H9 (cell line): ENCODE measurements at regions not wholly inside any gene's neighbourhood (a gene's known extent, or its start where the extent isn't known, plus 50 kb on each side); places are given as distances from the start of the nearest gene placed in this dataset.

Experiments
- DNase-seq: peaks from one replicate; pipeline ENCODE4 v3.0.0-alpha.2; 2017
- H2AFZ ChIP-seq: one replicate; pipeline ENCODE4 v1.6.1; 2013; ENCODE audit warnings: mild to moderate bottlenecking, low read length, control low read depth, moderate library complexity
- H2AK5ac ChIP-seq: 2 replicates; pipeline ENCODE4 v1.6.1; 2013; ENCODE audit warnings: low read length, control low read depth, mixed read lengths; ENCODE audit not compliant: insufficient read length
- H2BK120ac ChIP-seq: one replicate; pipeline ENCODE4 v1.6.1; 2013; ENCODE audit warnings: low read depth, mild to moderate bottlenecking, low read length, control low read depth, inconsistent platforms; ENCODE audit not compliant: poor library complexity, severe bottlenecking
- H2BK12ac ChIP-seq: 2 replicates; pipeline ENCODE4 v1.6.1; 2013; ENCODE audit warnings: low read length, control low read depth, mixed read lengths, low read depth; ENCODE audit not compliant: insufficient read length
- H2BK15ac ChIP-seq: 2 replicates; pipeline ENCODE4 v1.6.1; 2013; ENCODE audit warnings: low read depth, low read length, control low read depth
- H2BK20ac ChIP-seq: one replicate; pipeline ENCODE4 v1.6.1; 2013; ENCODE audit warnings: low read depth, mild to moderate bottlenecking, low read length, control low read depth, inconsistent platforms; ENCODE audit not compliant: poor library complexity, severe bottlenecking
- H2BK5ac ChIP-seq: 2 replicates; pipeline ENCODE4 v1.6.1; 2013; ENCODE audit warnings: low read length, control low read depth, mixed read lengths; ENCODE audit not compliant: insufficient read length
- H3K14ac ChIP-seq: 2 replicates; pipeline ENCODE4 v1.6.1; 2013; ENCODE audit warnings: low read length, control low read depth; ENCODE audit not compliant: insufficient read depth
- H3K18ac ChIP-seq: 2 replicates; pipeline ENCODE4 v1.6.1; 2013; ENCODE audit warnings: low read depth, mild to moderate bottlenecking, mixed read lengths, low read length, control low read depth; ENCODE audit not compliant: insufficient read length
- H3K23ac ChIP-seq: 2 replicates; pipeline ENCODE4 v1.6.1; 2013; ENCODE audit warnings: low read length, control low read depth, mixed read lengths, low read depth; ENCODE audit not compliant: insufficient read length
- H3K23me2 ChIP-seq: 2 replicates; pipeline ENCODE4 v1.6.1; 2013; ENCODE audit warnings: low read depth, mild to moderate bottlenecking, mixed read lengths, low read length, control low read depth; ENCODE audit not compliant: insufficient read length, poor library complexity, severe bottlenecking
- H3K27ac ChIP-seq: 2 replicates; pipeline ENCODE4 v1.5.1; 2013; ENCODE audit warnings: low read length, control low read depth, mixed read lengths, low read depth; ENCODE audit not compliant: insufficient read length
- H3K27me3 ChIP-seq: 2 replicates; pipeline ENCODE4 v1.6.1; 2013; ENCODE audit warnings: low read length, control low read depth, inconsistent platforms; ENCODE audit not compliant: insufficient read depth
- H3K4ac ChIP-seq: 2 replicates; pipeline ENCODE4 v1.6.1; 2013; ENCODE audit warnings: low read depth, mild to moderate bottlenecking, control low read depth, inconsistent platforms, low read length, moderate library complexity
- H3K4me1 ChIP-seq: 2 replicates; pipeline ENCODE4 v1.6.1; 2013; ENCODE audit warnings: low read length, control low read depth, inconsistent platforms; ENCODE audit not compliant: insufficient read depth
- H3K4me2 ChIP-seq: 2 replicates; pipeline ENCODE4 v1.6.1; 2013; ENCODE audit warnings: low read length, control low read depth, mixed read lengths; ENCODE audit not compliant: insufficient read length, insufficient read depth
- H3K56ac ChIP-seq: 2 replicates; pipeline ENCODE4 v1.6.1; 2013; ENCODE audit warnings: low read depth, mild to moderate bottlenecking, mixed read lengths, low read length, control low read depth; ENCODE audit not compliant: insufficient read length
- H3K79me1 ChIP-seq: 2 replicates; pipeline ENCODE4 v1.6.1; 2013; ENCODE audit warnings: low read depth, mild to moderate bottlenecking, moderate library complexity, low read length, control low read depth, inconsistent platforms; ENCODE audit not compliant: insufficient read depth, poor library complexity, severe bottlenecking
- H3K79me2 ChIP-seq: 2 replicates; pipeline ENCODE4 v1.6.1; 2013; ENCODE audit warnings: low read length, control low read depth, inconsistent platforms; ENCODE audit not compliant: insufficient read depth
- H3K9ac ChIP-seq: 2 replicates; pipeline ENCODE4 v1.6.1; 2013; ENCODE audit warnings: low read length, control low read depth, mixed read lengths; ENCODE audit not compliant: insufficient read length; ENCODE audit errors: extremely low read depth
- H3K9me3 ChIP-seq: one replicate; pipeline ENCODE4 v1.6.1; 2013; ENCODE audit warnings: low read depth, low read length, inconsistent platforms; ENCODE audit not compliant: control insufficient read depth
- H3T11ph ChIP-seq: one replicate; pipeline ENCODE4 v1.6.1; 2013; ENCODE audit warnings: mild to moderate bottlenecking, low read length, control low read depth, inconsistent platforms
- H4K20me1 ChIP-seq: one replicate; pipeline ENCODE4 v1.6.1; 2013; ENCODE audit not compliant: control insufficient read depth, insufficient read length, insufficient read depth
- H4K5ac ChIP-seq: 2 replicates; pipeline ENCODE4 v1.6.1; 2013; ENCODE audit warnings: low read depth, mild to moderate bottlenecking, mixed read lengths, low read length, control low read depth; ENCODE audit not compliant: insufficient read length
- H4K8ac ChIP-seq: replicated peaks from 2 replicates; pipeline ENCODE4 v1.6.1; 2013; ENCODE audit warnings: low read length, control low read depth, mixed read lengths, low read depth; ENCODE audit not compliant: insufficient read length
- H4K91ac ChIP-seq: 2 replicates; pipeline ENCODE4 v1.6.1; 2013; ENCODE audit warnings: low read depth, mild to moderate bottlenecking, moderate library complexity, mixed read lengths, low read length, control low read depth; ENCODE audit not compliant: insufficient read length
- H3K27ac Mint-ChIP-seq, 3 experiments: 2 replicates in 2 of 3; 3 replicates in 1 of 3; pipeline ENCODE4 v1.8.0; 2020 to 2021; ENCODE audit warnings: mixed read lengths in 3 of 3, mild to moderate bottlenecking in 1 of 3, moderate library complexity in 1 of 3
- H3K27me3 Mint-ChIP-seq: 2 replicates; pipeline ENCODE4 v1.8.0; 2021; ENCODE audit warnings: low read depth, mild to moderate bottlenecking, moderate library complexity, mixed read lengths
- H3K36me3 Mint-ChIP-seq, 3 experiments: 2 replicates in 2 of 3; 3 replicates in 1 of 3; pipeline ENCODE4 v1.8.0; 2020 to 2021; ENCODE audit warnings: low read depth in 3 of 3, mixed read lengths in 3 of 3; ENCODE audit not compliant: insufficient read depth in 1 of 3
- H3K4me1 Mint-ChIP-seq, 2 experiments: 2 replicates each; pipeline ENCODE4 v1.8.0; 2020; ENCODE audit warnings: mixed read lengths in 2 of 2
- H3K4me3 Mint-ChIP-seq, 2 experiments: 2 replicates in 1 of 2; 3 replicates in 1 of 2; pipeline ENCODE4 v1.8.0; 2020 to 2021; ENCODE audit warnings: mild to moderate bottlenecking in 2 of 2, mixed read lengths in 2 of 2, moderate library complexity in 1 of 2
- H3K9me3 Mint-ChIP-seq, 2 experiments: 2 replicates in 1 of 2; 3 replicates in 1 of 2; pipeline ENCODE4 v1.8.0; 2020; ENCODE audit warnings: mild to moderate bottlenecking in 2 of 2, mixed read lengths in 2 of 2, moderate library complexity in 1 of 2
- CTCF ChIP-seq: fragments of 200-600 bp; sonication (generic); conservative IDR thresholded peaks from 3 replicates; pipeline ENCODE4 v1.8.0; 2021; ENCODE audit warnings: antibody characterized with exemption, mild to moderate bottlenecking
- WGBS: extraction: QIAGEN DNeasy Blood & Tissue Kit; methylation state at CpG from one replicate; pipeline ENCODE4 v1.1.7; 2013; ENCODE audit warnings: missing lambda C conversion rate, low lambda C conversion rate, mixed read lengths; ENCODE audit not compliant: insufficient read length; ENCODE audit errors: extremely low coverage; 5-methylcytosine and 5-hydroxymethylcytosine counted together

DNA sequence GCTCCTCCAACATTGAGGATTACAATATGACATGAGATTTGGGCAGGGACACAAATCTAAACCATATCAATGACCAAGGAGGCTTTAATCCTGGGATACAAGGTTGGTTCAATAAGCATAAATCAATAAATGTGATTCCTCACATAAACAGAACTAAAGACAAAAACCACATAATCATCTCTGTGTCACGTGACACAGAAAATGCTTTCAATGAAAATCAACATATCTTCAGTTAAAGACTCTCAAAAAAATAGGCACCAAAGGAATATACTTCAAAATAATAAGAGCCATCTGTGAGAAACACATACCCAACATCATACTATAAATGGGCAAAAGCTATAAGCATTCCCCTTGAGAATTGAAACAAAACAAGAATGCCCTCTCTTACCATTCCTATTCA lies 604.9 kb downstream of the SEMA5A start:
- no peaks in the 10 kb centered on the region for H3K79me2 ChIP-seq
- H3K4me1 Mint-ChIP-seq = no peaks in the 10 kb centered on the region
- WGBS = no CpG with 5 or more reads among the region's 1 CpG

More for the DNA sequence above, 604.9 kb downstream of the SEMA5A start:
- H3K36me3 Mint-ChIP-seq = peaks cover 0 to 13% (median 6%) of the 10 kb centered on the region in 3 experiments; a peak in 5 of 7 replicates
- H3K9me3 Mint-ChIP-seq = peaks cover 18 to 22% of the 10 kb centered on the region in 2 experiments
- Histone ChIP-seq H3K56ac (no peak overlapping the region), H3K14ac (no peak overlapping the region), H2BK5ac (no peak overlapping the region), H2BK15ac (no peak overlapping the region), H2BK12ac (no peak overlapping the region), H4K20me1 (no peaks in the 10 kb centered on the region), H2AK5ac (no peak overlapping the region), H3K27me3 (no peaks in the 10 kb centered on the region), H2AFZ (no peak overlapping the region), H3K23me2 (no peaks in the 10 kb centered on the region), H3K4ac (no peak overlapping the region), H2BK120ac (no peak overlapping the region), H4K5ac (no peak overlapping the region), H3K79me1 (no peaks in the 10 kb centered on the region), H3K4me2 (no peak overlapping the region), H2BK20ac (no peak overlapping the region), H4K91ac (no peak overlapping the region), H3T11ph (no peak overlapping the region), H3K9me3 (no peaks in the 10 kb centered on the region), H3K18ac (no peak overlapping the region), H4K8ac (no peak overlapping the region), H3K23ac (no peak overlapping the region), H3K9ac (no peak overlapping the region), H3K4me1 (no peaks in the 10 kb centered on the region), H3K27ac (no peak overlapping the region)
- no peaks in the 10 kb centered on the region for H3K27me3 Mint-ChIP-seq
- no peak for TF ChIP-seq CTCF
- no peak overlapping the region; a peak in 1 of 7 replicates for H3K27ac Mint-ChIP-seq
- DNase-seq = no peak
- H3K4me3 Mint-ChIP-seq = no peak overlapping the region
